Glutamatergic neuron (in vitro differentiated cells): ENCODE measurements at regions not wholly inside any gene's neighbourhood (a gene's known extent, or its start where the extent isn't known, plus 50 kb on each side); places are given as distances from the start of the nearest gene placed in this dataset.

ENCODE experiments used
- DNase-seq: peaks from one replicate; pipeline ENCODE4 v3.0.0; 2022
- H3K27ac Mint-ChIP-seq: one replicate; pipeline ENCODE4 v1.8.0; 2020; ENCODE audit warnings: mild to moderate bottlenecking, mixed read lengths, inconsistent platforms; ENCODE audit not compliant: unreplicated experiment
- H3K27me3 Mint-ChIP-seq: one replicate; pipeline ENCODE4 v1.8.0; 2020; ENCODE audit warnings: mild to moderate bottlenecking, moderate library complexity, mixed read lengths, inconsistent platforms; ENCODE audit not compliant: unreplicated experiment
- H3K36me3 Mint-ChIP-seq: one replicate; pipeline ENCODE4 v1.8.0; 2020; ENCODE audit warnings: mild to moderate bottlenecking, mixed read lengths, inconsistent platforms; ENCODE audit not compliant: unreplicated experiment
- H3K4me1 Mint-ChIP-seq: one replicate; pipeline ENCODE4 v1.8.0; 2020; ENCODE audit warnings: mild to moderate bottlenecking, low read depth, mixed read lengths, inconsistent platforms; ENCODE audit not compliant: unreplicated experiment
- H3K4me3 Mint-ChIP-seq: one replicate; pipeline ENCODE4 v1.8.0; 2020; ENCODE audit warnings: mild to moderate bottlenecking, mixed read lengths, inconsistent platforms; ENCODE audit not compliant: unreplicated experiment
- H3K9me3 Mint-ChIP-seq: one replicate; pipeline ENCODE4 v1.8.0; 2020; ENCODE audit warnings: mild to moderate bottlenecking, moderate library complexity, mixed read lengths, inconsistent platforms; ENCODE audit not compliant: unreplicated experiment
- CTCF ChIP-seq: fragments of 200-600 bp; sonication (generic); IDR thresholded peaks from one replicate; pipeline ENCODE4 v1.5.0; 2021; ENCODE audit not compliant: partially characterized antibody, unreplicated experiment

- no peak overlapping the region for H3K27ac Mint-ChIP-seq
- peaks cover 2% of the 10 kb centered on the region for H3K27me3 Mint-ChIP-seq
- DNase-seq = no peak
- H3K4me3 Mint-ChIP-seq = no peak overlapping the region
- no peaks in the 10 kb centered on the region for H3K4me1 Mint-ChIP-seq
- no peaks in the 10 kb centered on the region for H3K9me3 Mint-ChIP-seq
- no peak for TF ChIP-seq CTCF
- H3K36me3 Mint-ChIP-seq = peaks cover 4% of the 10 kb centered on the region
Observed at GRCh38 chr9:73259086-73259696, 107.5 kb downstream of the ANXA1 start.

GRCh38 chr9:73260506-73260905, 108.8 kb downstream of the ANXA1 start:
- Mint-ChIP-seq H3K36me3 (peaks cover 4% of the 10 kb centered on the region), H3K9me3 (no peaks in the 10 kb centered on the region), H3K27me3 (no peaks in the 10 kb centered on the region), H3K27ac (no peak overlapping the region), H3K4me3 (no peak overlapping the region), H3K4me1 (no peaks in the 10 kb centered on the region)
- no peak for DNase-seq
- TF ChIP-seq CTCF = no peak

DNA sequence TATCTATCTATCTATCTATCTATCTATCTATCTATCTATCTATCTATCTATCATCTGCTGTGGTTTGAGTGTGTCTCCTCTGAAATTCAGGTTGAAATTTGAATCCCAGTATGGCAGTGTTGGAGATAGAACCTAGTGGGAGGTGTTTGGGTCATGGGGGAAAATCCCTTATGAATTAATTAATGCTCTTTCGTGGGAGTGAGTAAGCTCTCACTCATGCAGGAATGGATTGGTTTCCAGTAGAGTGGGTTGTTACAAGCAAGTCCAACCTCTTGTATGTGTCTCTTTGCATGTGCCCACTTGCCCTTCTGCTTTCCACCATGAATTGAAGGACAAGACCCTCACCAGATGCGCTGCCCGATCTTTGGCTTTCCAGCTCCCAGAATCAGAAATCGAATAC, 113.0 kb downstream of the ANXA1 start:
- Mint-ChIP-seq H3K36me3 (no peaks in the 10 kb centered on the region), H3K27ac (no peak overlapping the region), H3K4me1 (no peaks in the 10 kb centered on the region), H3K9me3 (no peaks in the 10 kb centered on the region), H3K4me3 (no peak overlapping the region), H3K27me3 (no peaks in the 10 kb centered on the region)
- no peak for TF ChIP-seq CTCF
- no peak for DNase-seq

DNA sequence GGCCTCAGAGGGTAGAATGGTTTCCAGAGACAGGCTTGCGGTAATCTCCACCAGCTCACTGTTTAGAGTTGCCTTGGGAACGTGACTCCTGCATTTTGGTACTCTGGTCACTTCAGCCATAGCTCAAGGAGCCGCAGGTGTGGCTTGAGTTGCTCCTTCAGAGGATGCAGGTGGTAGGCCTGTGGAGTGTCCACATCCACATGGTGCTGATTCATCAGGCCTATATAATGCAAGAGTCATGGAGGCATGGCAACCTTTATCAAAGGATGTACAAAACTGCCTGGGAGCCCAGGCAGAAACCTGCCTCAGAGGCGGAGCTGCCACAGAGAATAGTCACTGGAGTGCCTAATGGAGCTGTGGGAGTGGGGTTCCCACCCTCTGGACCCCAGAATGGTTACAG, 114.2 kb downstream of the ANXA1 start:
- no peak overlapping the region for H3K4me3 Mint-ChIP-seq

More for the DNA sequence above, 114.2 kb downstream of the ANXA1 start:
- no peaks in the 10 kb centered on the region for H3K36me3 Mint-ChIP-seq
- no peaks in the 10 kb centered on the region for H3K4me1 Mint-ChIP-seq
- no peak overlapping the region for H3K27ac Mint-ChIP-seq
- no peaks in the 10 kb centered on the region for H3K9me3 Mint-ChIP-seq
- no peak for TF ChIP-seq CTCF
- H3K27me3 Mint-ChIP-seq = no peaks in the 10 kb centered on the region
- DNase-seq = no peak
